Mucosa of rectum (tissue), 2 donors: ENCODE measurements at regions not wholly inside any gene's neighbourhood (a gene's known extent, or its start where the extent isn't known, plus 50 kb on each side); places are given as distances from the start of the nearest gene placed in this dataset.
"Not testable (repeated sequence)": the region's sequence is repeated elsewhere in the genome, so short reads cannot be mapped to it uniquely, and the experiment has no call there.

Experiments
- H3K27ac ChIP-seq, 2 donors: one replicate each; pipeline ENCODE4 v1.7.0; 2013; ENCODE audit warnings: inconsistent platforms in 2 of 2, low read depth in 2 of 2, low read length in 2 of 2
- H3K27me3 ChIP-seq, 2 donors: one replicate each; pipeline ENCODE4 v1.7.0; 2013; ENCODE audit warnings: low read length in 2 of 2; ENCODE audit not compliant: control insufficient read depth in 2 of 2, insufficient read depth in 2 of 2
- H3K36me3 ChIP-seq, 2 donors: one replicate each; pipeline ENCODE4 v1.7.0; 2013; ENCODE audit warnings: low read length in 2 of 2; ENCODE audit not compliant: control insufficient read depth in 2 of 2, insufficient read depth in 2 of 2
- H3K4me1 ChIP-seq, 2 donors: one replicate each; pipeline ENCODE4 v1.7.0; 2013; ENCODE audit warnings: low read length in 2 of 2, mild to moderate bottlenecking in 1 of 2; ENCODE audit not compliant: control insufficient read depth in 2 of 2, insufficient read depth in 2 of 2
- H3K4me3 ChIP-seq, 2 donors: one replicate each; pipeline ENCODE4 v1.7.0; 2013; ENCODE audit warnings: low read length in 2 of 2
- H3K9ac ChIP-seq, 2 donors: one replicate each; pipeline ENCODE4 v1.7.0; 2013; ENCODE audit warnings: low read length in 2 of 2, low read depth in 1 of 2, mild to moderate bottlenecking in 1 of 2
- H3K9me3 ChIP-seq, 2 donors: one replicate each; pipeline ENCODE4 v1.7.0; 2013; ENCODE audit warnings: low read length in 2 of 2; ENCODE audit not compliant: control insufficient read depth in 2 of 2
- donor health status: healthy.
- donor health status: Normal muscosa, but diverticular disease.

DNA sequence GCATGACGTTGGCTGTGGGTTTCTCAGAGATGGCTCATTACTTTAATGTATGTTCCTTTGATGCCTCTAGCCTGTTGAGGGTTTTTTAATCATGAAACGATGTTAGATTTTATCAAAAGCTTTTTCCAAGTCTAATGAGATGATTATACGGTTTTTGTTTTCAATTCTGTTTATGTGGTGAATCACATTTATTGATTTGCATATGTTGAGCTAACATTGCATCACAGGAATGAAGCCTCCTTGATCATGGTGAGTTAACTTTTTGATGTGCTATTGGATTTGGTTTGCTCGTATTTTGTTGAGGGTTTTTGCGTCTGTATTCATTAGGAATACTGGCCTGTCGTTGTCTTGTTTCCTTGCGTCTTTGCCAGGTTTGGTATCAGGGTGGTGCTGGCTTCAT lies 52.3 kb upstream of the PTPN12 start:
- no peak overlapping the region for H3K4me3 ChIP-seq
- no peaks in the 10 kb centered on the region for H3K27me3 ChIP-seq
- H3K36me3 ChIP-seq, result no peaks in the 10 kb centered on the region
- no peak overlapping the region for H3K27ac ChIP-seq
- peaks cover 7 to 12% of the 10 kb centered on the region in 2 donors for H3K4me1 ChIP-seq
- no peaks in the 10 kb centered on the region for H3K9me3 ChIP-seq
- no peak overlapping the region for H3K9ac ChIP-seq

DNA sequence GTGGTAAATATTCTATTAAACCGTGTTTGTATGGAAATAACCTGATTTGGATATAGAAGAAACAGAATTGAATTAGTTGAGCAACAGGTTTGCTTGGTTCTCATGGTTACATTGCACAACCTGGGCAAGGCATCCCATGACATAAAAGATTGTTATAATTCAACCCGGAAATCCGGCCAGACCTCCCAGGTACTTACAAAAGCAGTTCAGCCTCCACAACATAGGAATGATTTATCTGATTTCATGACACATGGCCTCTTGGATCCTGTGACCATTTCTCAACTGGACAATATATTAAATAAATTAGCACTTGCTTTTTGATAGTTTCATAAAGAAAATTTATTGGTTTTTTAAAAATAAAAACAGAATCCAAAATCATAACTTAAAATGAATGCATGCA lies 55.1 kb upstream of the PTPN12 start:
- Histone ChIP-seq H3K4me3 (no peak overlapping the region), H3K9ac (no peak overlapping the region), H3K9me3 (no peaks in the 10 kb centered on the region), H3K4me1 (peaks cover 7 to 18% of the 10 kb centered on the region in 2 donors), H3K27me3 (no peaks in the 10 kb centered on the region), H3K27ac (peak overlapping the region; percentile 76 to 80), H3K36me3 (no peaks in the 10 kb centered on the region)

DNA sequence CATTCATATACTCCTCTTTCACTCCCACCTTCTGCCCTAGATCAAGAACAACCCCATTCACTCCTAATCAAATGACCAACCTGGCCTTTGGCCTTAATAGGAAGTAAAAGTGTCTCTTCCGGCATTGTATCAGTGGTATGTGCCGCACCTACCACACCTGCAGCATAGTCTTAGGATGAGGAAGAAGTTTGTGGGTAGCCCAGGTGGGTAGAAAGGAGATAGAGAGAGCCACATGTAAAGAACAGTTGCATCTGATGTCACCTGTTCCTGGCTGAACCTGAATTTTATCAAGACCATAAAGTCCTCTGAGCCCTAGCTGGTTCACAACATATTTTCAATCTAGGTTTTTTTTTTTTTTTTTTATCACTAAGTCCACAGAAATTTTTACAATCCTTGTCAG lies 55.5 kb upstream of the PTPN12 start:
- H3K27me3 ChIP-seq, result no peaks in the 10 kb centered on the region
- H3K4me3 ChIP-seq, result no peak overlapping the region
- peaks cover 7 to 18% of the 10 kb centered on the region in 2 donors for H3K4me1 ChIP-seq
- peak overlapping the region; percentile 76 to 80 for H3K27ac ChIP-seq
- H3K9me3 ChIP-seq, result no peaks in the 10 kb centered on the region
- no peak overlapping the region for H3K9ac ChIP-seq
- no peaks in the 10 kb centered on the region for H3K36me3 ChIP-seq

DNA sequence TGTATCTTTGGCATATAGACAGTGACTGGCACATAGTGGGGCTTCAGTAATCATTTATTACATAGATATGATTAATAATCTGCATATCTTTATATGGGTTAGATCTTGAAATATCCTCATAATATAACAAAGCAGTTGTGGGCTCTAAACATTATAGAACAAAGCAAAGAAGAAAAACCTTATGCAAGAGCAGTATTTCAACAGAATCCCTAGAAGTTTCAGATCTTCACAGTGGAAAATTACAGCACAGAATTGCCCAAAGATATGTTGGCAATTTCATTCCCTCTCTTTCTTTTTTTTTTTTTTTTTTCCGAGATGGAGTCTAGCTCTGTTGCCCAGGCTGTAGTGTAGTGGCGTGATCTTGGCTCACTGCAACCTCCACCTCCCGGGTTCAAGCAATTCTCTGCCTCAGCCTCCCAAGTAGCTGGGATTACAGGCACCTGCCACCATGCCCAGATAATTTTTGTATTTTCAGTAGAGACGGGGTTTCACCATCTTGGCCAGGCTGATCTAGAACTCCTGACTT lies 56.9 kb upstream of the PTPN12 start:
- H3K36me3 ChIP-seq, H3K27me3 ChIP-seq, H3K9me3 ChIP-seq, H3K4me3 ChIP-seq, H3K9ac ChIP-seq: not testable (repeated sequence)
- Histone ChIP-seq H3K27ac (peak overlapping the region in 1 of 2 donors; percentile 8), H3K4me1 (peaks cover 7 to 18% of the 10 kb centered on the region in 2 donors)

DNA sequence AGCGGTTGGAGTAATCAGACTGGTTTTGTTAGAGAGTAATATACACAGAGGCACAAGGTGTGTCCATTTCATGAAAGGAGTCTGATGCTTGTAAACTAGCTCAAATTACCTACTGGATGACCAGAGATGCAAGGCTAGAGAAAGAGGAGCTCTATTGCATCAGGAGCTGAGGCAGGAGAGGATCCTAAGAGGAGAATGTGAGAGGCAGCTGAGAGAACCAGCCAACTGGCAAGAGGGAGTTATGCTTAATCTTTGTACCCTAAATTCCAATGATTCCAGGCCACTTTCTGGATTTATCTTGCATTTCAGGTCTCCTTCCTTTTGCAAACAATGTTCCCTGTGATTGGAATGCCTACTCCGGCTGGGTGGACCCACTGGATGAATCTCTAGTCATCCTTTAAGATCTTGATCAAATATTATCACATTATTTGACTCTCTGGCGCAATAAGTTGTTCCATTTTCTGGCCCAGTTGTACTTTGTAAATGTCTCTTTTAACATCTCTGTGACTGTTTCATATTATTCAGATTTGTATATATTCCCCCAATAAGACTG lies 57.5 kb upstream of the PTPN12 start:
- Histone ChIP-seq H3K9ac (no peak overlapping the region), H3K9me3 (no peaks in the 10 kb centered on the region), H3K36me3 (no peaks in the 10 kb centered on the region), H3K27ac (peak overlapping the region in 1 of 2 donors; percentile 8), H3K4me3 (no peak overlapping the region), H3K27me3 (no peaks in the 10 kb centered on the region), H3K4me1 (peaks cover 7 to 18% of the 10 kb centered on the region in 2 donors)

DNA sequence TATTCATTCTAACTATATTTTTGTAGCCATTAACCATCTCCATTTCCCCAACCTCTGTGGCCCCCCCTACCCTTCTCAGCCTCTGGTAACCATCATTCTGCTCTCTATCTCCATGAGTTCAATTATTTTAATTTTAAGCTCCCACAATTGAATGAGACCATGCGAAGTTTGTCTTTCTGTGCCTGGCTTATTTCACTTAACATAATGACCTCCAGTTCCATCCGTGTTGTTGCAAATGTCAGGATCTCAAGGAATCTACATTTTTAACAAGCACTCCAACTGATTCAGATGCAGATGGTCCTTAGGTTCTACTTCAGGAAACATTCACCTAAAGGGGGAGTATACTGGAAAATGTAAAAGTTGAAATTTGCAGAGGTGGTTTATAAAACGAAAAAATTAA lies 60.2 kb upstream of the PTPN12 start:
- Histone ChIP-seq H3K27me3 (no peaks in the 10 kb centered on the region), H3K9ac (no peak overlapping the region), H3K36me3 (no peaks in the 10 kb centered on the region), H3K9me3 (no peaks in the 10 kb centered on the region), H3K4me1 (peaks cover 7 to 13% of the 10 kb centered on the region in 2 donors), H3K27ac (no peak overlapping the region), H3K4me3 (no peak overlapping the region)

DNA sequence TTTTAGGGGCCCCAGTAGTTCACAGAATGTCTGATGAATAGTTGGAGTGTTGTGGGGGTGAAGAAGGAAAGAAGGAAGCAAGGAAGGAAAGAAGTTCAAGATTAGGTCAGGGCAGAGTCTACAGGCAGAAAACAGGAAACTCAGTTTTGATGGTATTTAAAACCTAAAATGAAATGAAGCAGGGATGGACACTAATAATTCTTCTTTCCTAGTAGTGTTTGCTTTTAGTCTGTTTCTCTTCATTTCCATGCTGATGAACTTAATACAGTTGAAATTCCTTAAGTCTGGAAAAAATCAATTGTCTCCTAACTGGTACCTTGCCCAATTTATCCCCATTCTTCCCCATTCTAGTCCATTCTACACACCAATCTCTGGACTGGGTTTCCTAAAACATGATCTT lies 59.0 kb upstream of the GSAP start:
- H3K9me3 ChIP-seq, result no peaks in the 10 kb centered on the region
- no peak overlapping the region for H3K4me3 ChIP-seq
- no peak overlapping the region for H3K9ac ChIP-seq
- H3K27ac ChIP-seq, result no peak overlapping the region
- peaks cover 0 to 7% of the 10 kb centered on the region in 2 donors for H3K4me1 ChIP-seq
- H3K27me3 ChIP-seq, result no peaks in the 10 kb centered on the region
- no peaks in the 10 kb centered on the region for H3K36me3 ChIP-seq

DNA sequence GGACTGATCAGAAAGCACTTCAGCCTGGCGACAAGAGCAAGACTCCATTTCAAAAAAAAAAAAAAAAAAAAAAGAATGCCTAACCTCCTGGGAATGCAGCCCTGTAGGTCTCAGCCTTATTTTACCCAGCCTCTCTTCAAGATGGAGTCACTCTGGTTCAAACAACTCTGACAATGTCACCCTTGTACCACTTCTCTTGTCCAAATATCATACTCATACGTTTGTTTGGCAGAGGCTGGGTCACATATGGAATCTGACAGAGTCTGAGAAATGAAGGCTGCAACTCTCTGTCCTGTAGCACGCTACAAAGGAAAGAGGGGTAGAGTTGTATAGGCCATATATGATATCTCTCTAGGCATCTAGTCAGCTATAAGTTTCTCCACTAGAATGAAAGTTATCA lies 58.6 kb upstream of the GSAP start:
- Histone ChIP-seq H3K9me3 (no peaks in the 10 kb centered on the region), H3K9ac (no peak overlapping the region), H3K4me1 (peaks cover 0 to 6% of the 10 kb centered on the region in 2 donors), H3K4me3 (no peak overlapping the region), H3K27me3 (no peaks in the 10 kb centered on the region), H3K36me3 (no peaks in the 10 kb centered on the region), H3K27ac (no peak overlapping the region)

DNA sequence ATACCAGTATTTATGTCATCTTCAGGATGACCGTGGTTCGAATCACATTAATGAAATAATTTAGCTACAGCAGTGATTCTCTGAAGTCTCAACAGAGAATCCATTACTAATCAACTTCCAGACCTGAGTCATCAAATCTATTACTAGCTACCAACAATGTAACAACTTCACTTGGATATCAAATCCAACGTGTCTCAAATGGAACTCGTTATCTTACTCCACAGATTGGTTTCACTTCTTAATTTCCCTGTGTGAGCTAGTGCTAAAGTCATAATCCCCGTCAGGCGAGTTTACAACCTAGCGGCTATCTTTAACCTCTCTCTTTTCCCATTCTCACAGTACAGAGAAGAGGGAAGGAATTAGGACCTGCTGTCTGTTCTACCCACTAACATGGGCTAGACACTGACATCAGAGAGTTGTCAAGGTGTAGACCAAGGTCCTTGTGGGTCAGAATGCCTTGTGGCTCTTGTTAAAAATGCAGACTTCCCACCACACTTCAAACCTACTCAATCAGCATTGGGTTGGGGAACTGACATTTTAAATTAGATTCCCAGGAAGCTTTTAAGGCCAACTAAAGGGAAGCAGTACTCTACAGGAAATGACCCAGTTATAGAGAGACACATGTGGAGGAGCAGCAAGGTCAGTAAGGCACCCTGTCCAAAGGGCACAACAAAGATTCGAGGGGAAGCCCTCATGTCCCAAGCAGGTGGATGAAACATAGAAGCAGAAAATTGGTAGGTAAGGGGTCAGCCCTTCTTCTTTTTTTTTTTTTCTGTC lies 57.3 kb upstream of the GSAP start:
- Histone ChIP-seq H3K27ac (no peak overlapping the region), H3K9ac (no peak overlapping the region)

DNA sequence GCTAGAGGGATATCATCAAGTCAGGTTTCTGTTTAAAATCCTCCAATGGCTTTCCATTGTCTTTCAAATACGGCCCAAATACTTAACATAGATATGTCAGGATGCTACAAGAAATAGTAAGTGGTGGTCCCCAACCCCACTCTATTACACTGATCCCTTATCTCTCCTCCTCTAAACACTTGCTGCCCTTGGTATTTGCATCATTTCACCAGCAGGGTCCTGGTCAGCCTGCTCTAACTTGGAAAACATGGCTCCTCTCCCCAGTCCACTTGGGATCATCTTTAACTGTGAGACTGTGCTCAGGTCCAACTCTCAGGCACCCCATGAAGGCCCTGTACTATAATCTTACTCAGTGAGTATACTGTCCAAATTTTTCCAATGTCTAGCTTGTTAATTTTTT lies 53.8 kb upstream of the GSAP start:
- Histone ChIP-seq H3K27me3 (no peaks in the 10 kb centered on the region), H3K9me3 (no peaks in the 10 kb centered on the region), H3K36me3 (no peaks in the 10 kb centered on the region), H3K9ac (no peak overlapping the region), H3K4me1 (no peaks in the 10 kb centered on the region), H3K27ac (no peak overlapping the region), H3K4me3 (no peak overlapping the region)

More for the DNA sequence above, 57.3 kb upstream of the GSAP start:
- no peaks in the 10 kb centered on the region for H3K9me3 ChIP-seq
- H3K27me3 ChIP-seq, result no peaks in the 10 kb centered on the region
- no peaks in the 10 kb centered on the region for H3K4me1 ChIP-seq
- H3K36me3 ChIP-seq, result no peaks in the 10 kb centered on the region
- H3K4me3 ChIP-seq, result no peak overlapping the region
